ENCODE measurements at regions not wholly inside any gene's neighbourhood (a gene's known extent, or its start where the extent isn't known, plus 50 kb on each side); places are given as distances from the start of the nearest gene placed in this dataset.

GRCh38 chr1:198449261-198449660, 91.2 kb downstream of the ATP6V1G3 start:
- intact Hi-C loops (cut with micrococcal nuclease; ENCODE audit: unreplicated experiment) = no loop called here
- H3K79me2 ChIP-seq (ENCODE audit: insufficient read depth, low read length) = no peaks in the 10 kb centered on the region
- no peak overlapping the region for H3K4me2 ChIP-seq (ENCODE audit: low read depth, low read length)
- ChIA-PET CTCF (ENCODE audit: low intra/inter-chr PET ratio, low total read pairs) (no interaction called here), POLR2A (no interaction called here)
- no peak overlapping the region for H3K9ac ChIP-seq (ENCODE audit: insufficient read depth, low read depth, low read length)
- no peaks in the 10 kb centered on the region for H3K27me3 ChIP-seq (ENCODE audit: control insufficient read depth in 1 of 2, insufficient read depth in 2 of 2, low read length in 2 of 2)
- H3K27ac ChIP-seq (ENCODE audit: extremely low read length, insufficient read depth, low read length) = no peak overlapping the region
- H3K4me3 ChIP-seq (replicated peaks in 1 of 3; ENCODE audit: insufficient read depth in 1 of 3, low read depth in 2 of 3, low read length in 3 of 3) = no peak overlapping the region
- in situ Hi-C loops (cut with HindIII; ENCODE audit: extremely low pct_ligation_motif_present, low pct_unique_long_range_greater_than_20kb) = no loop called here
- H2AFZ ChIP-seq (ENCODE audit: low read length) = no peak overlapping the region
- no peaks in the 10 kb centered on the region for H4K20me1 ChIP-seq (ENCODE audit: insufficient read depth, low read length)
- no peak for TF ChIP-seq MAZ (IDR thresholded peaks at IDR 0.05; ENCODE audit: borderline replicate concordance, low read depth, low read length)
- TF ChIP-seq MAZ (CRISPR knock-in tag; IDR thresholded peaks at IDR 0.05; ENCODE audit: low read depth) = no peak
- TF ChIP-seq AFF4 (CRISPR knock-in tag; IDR thresholded peaks at IDR 0.05) = no peak
- TF ChIP-seq, protein P1, sequence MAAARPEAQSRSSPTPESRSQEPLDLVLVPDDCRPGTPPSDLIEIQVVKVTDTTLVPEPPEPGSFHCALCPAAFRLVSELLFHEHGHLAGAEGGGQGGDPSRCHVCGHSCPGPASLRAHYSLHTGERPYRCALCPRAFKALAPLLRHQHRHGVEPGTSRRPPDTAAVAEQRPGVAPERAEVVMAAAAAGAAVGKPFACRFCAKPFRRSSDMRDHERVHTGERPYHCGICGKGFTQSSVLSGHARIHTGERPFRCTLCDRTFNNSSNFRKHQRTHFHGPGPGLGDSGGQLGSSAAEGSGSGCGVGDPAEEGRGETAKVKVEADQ (CRISPR knock-in tag; IDR thresholded peaks at IDR 0.05; ENCODE audit: borderline replicate concordance) = no peak
- no peak for TF ChIP-seq ZNF616 (CRISPR knock-in tag; IDR thresholded peaks at IDR 0.05; ENCODE audit: low read depth)
- no peak for TF ChIP-seq FOXA3 (CRISPR knock-in tag; IDR thresholded peaks at IDR 0.05)
- no peaks in the 10 kb centered on the region for H3K9me3 ChIP-seq (ENCODE audit: low read length)
- DNase-seq (ENCODE audit: low spot score) (no peak), ATAC-seq (no peak), FAIRE-seq (no peak)
- no peaks in the 10 kb centered on the region for H3K4me1 ChIP-seq (ENCODE audit: insufficient read depth, low read length)
- BruUV-seq (replicated peaks) = no TSS peak
- no peaks in the 10 kb centered on the region for H3K36me3 ChIP-seq (replicated peaks in 1 of 2; ENCODE audit: control insufficient read depth in 1 of 2, insufficient read depth in 2 of 2, low read length in 2 of 2)

All from HepG2 (cell line).